ENCODE measurements at regions not wholly inside any gene's neighbourhood (a gene's known extent, or its start where the extent isn't known, plus 50 kb on each side); places are given as distances from the start of the nearest gene placed in this dataset.

DNA sequence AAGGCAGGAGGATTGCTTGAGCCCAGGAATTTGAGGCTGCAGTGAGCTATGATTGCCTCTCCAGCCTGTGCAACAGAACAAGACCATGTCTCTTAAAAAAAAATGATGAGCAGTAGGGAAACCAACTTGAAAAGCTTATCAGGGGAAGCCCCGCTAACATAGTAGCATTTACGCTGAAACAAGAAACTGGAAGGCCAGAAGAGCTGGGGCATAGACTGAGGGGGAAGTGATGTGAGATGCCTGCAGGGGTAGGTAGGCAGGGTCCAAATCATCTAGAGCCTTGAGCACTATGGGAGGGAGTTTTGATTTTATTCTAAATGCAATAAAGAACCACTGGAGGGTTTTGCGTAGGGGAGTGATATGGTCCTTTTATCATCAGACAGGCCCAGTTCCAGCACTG is 139.3 kb downstream of the CYB561 start:
- Histone ChIP-seq H3K27me3 (ENCODE audit: insufficient read depth) (no peaks in the 10 kb centered on the region), H3K36me3 (replicated peaks in 1 of 2; ENCODE audit: control insufficient read depth in 1 of 2, insufficient read depth in 2 of 2, low read length in 1 of 2) (peaks cover 2 to 20% of the 10 kb centered on the region in 2 experiments), H4K20me1 (ENCODE audit: insufficient read depth) (no peaks in the 10 kb centered on the region), H3K4me2 (no peak overlapping the region), H3F3A (replicated peaks; ENCODE audit: insufficient read depth) (peaks cover 11% of the 10 kb centered on the region), H3K9me3 (peaks cover 6% of the 10 kb centered on the region; the same call in 1 of the 2 replicates), H3K4me1 (ENCODE audit: control insufficient read depth in 1 of 2, insufficient read depth in 2 of 2, low read depth in 1 of 2, low read length in 1 of 2) (peaks cover 0 to 6% of the 10 kb centered on the region in 2 experiments; a peak in 2 of 4 replicates), H3K27ac (ENCODE audit: low read depth in 2 of 2, low read length in 1 of 2) (no peak overlapping the region), H2AFZ (ENCODE audit: low read depth) (no peak overlapping the region), H3K79me2 (ENCODE audit: insufficient read depth) (peaks cover 45% of the 10 kb centered on the region), H3K9ac (no peak overlapping the region), H3K9me2 (no peaks in the 10 kb centered on the region), H3K4me3 (ENCODE audit: low read depth in 2 of 2, low read length in 1 of 2) (no peak overlapping the region)
- DNase-seq, result no peak
- CTCF ChIA-PET, result interaction anchor here (1.1 kb wide), 2 partner anchors 10 to 305 kb away, joined by 3 to 6 read pairs; no protein-coding TSS in a partner anchor
- TF ChIP-seq SIN3A (IDR thresholded peaks at IDR 0.05; ENCODE audit: borderline replicate concordance, low read depth, low read length), result no peak
- no peak for TF ChIP-seq GABPA (IDR thresholded peaks at IDR 0.05; ENCODE audit: low read depth)
- no peak for TF ChIP-seq NFIC (IDR thresholded peaks at IDR 0.05; ENCODE audit: borderline replicate concordance)
- WGBS (ENCODE audit: low lambda C conversion rate), result 100% methylated on average over 3 of the region's 3 CpGs
- POLR2A ChIA-PET, result no interaction called here

- no peak overlapping the region for H2AFZ ChIP-seq (ENCODE audit: low read depth)
- peaks cover 38% of the 10 kb centered on the region for H3K79me2 ChIP-seq (ENCODE audit: insufficient read depth)
- no peak overlapping the region for H3K9ac ChIP-seq
- H3K4me2 ChIP-seq, result no peak overlapping the region
- WGBS (ENCODE audit: low lambda C conversion rate), result 98% methylated on average over 1 of the region's 1 CpG
- peaks cover 8% of the 10 kb centered on the region for H3F3A ChIP-seq (replicated peaks; ENCODE audit: insufficient read depth)
- peaks cover 0 to 6% of the 10 kb centered on the region in 2 experiments; a peak in 2 of 4 replicates for H3K4me1 ChIP-seq (ENCODE audit: control insufficient read depth in 1 of 2, insufficient read depth in 2 of 2, low read depth in 1 of 2, low read length in 1 of 2)
- no peaks in the 10 kb centered on the region for H3K9me2 ChIP-seq
- no peak overlapping the region for H3K27ac ChIP-seq (ENCODE audit: low read depth in 2 of 2, low read length in 1 of 2)
- H3K27me3 ChIP-seq (ENCODE audit: insufficient read depth), result no peaks in the 10 kb centered on the region
- ChIA-PET POLR2A (no interaction called here), CTCF (interaction anchor here (0.8 to 1.0 kb wide), 3 partner anchors 17 to 226 kb away, joined by 3 to 4 read pairs (median 3); no protein-coding TSS in a partner anchor)
- no peak overlapping the region for H3K4me3 ChIP-seq (ENCODE audit: low read depth in 2 of 2, low read length in 1 of 2)
- H4K20me1 ChIP-seq (ENCODE audit: insufficient read depth), result no peaks in the 10 kb centered on the region
- no peaks in the 10 kb centered on the region for H3K9me3 ChIP-seq
- H3K36me3 ChIP-seq (replicated peaks in 1 of 2; ENCODE audit: control insufficient read depth in 1 of 2, insufficient read depth in 2 of 2, low read length in 1 of 2), result peaks cover 2 to 12% of the 10 kb centered on the region in 2 experiments
- TF ChIP-seq ELF1 (IDR thresholded peaks at IDR 0.05), result no peak
- TF ChIP-seq, protein P1, sequence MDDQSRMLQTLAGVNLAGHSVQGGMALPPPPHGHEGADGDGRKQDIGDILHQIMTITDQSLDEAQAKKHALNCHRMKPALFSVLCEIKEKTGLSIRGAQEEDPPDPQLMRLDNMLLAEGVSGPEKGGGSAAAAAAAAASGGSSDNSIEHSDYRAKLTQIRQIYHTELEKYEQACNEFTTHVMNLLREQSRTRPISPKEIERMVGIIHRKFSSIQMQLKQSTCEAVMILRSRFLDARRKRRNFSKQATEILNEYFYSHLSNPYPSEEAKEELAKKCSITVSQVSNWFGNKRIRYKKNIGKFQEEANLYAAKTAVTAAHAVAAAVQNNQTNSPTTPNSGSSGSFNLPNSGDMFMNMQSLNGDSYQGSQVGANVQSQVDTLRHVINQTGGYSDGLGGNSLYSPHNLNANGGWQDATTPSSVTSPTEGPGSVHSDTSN (IDR thresholded peaks at IDR 0.05), result peak; percentile 38; the same call in 1 of the 2 replicates
- no peak for TF ChIP-seq RAD21 (IDR thresholded peaks at IDR 0.05; ENCODE audit: low read length)
- TF ChIP-seq USF1 (IDR thresholded peaks at IDR 0.05; ENCODE audit: borderline replicate concordance, low read depth), result no peak
- TF ChIP-seq FOXM1 (IDR thresholded peaks at IDR 0.05; ENCODE audit: low read depth), result no peak
- TF ChIP-seq RCOR1 (IDR thresholded peaks at IDR 0.05; ENCODE audit: low read length), result no peak
- no peak for DNase-seq
Observed at GRCh38 chr17:63308272-63308671, 137.8 kb downstream of the CYB561 start.

DNA sequence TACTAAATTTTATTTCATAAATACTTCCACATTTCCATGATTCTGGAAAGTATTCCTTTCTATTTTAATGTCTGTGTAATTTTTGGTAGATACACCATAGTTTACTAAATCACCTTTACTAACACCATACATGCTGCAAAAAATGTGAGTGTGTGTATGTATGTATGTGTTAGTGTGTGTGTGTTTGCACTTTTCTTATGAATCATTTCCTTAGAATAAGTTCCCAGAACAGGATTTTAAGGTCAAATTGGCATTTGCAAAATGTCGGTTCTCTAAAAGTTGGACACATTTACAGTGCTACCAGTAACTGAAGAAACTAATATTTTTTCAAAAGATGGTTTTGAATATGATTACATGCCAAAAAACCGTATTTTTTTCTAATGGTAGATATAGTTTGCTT is 137.1 kb downstream of the CYB561 start:
- WGBS (ENCODE audit: low lambda C conversion rate), result 71% methylated on average over 2 of the region's 2 CpGs
- DNase-seq, result no peak
- H3K4me1 ChIP-seq (ENCODE audit: control insufficient read depth in 1 of 2, insufficient read depth in 2 of 2, low read depth in 1 of 2, low read length in 1 of 2), result peaks cover 0 to 6% of the 10 kb centered on the region in 2 experiments; a peak in 2 of 4 replicates
- H3F3A ChIP-seq (replicated peaks; ENCODE audit: insufficient read depth), result peaks cover 8% of the 10 kb centered on the region
- TF ChIP-seq RXRA (IDR thresholded peaks at IDR 0.05; ENCODE audit: borderline replicate concordance, low read depth) (peak; percentile 22; the same call in 1 of the 2 replicates), YY1 (IDR thresholded peaks at IDR 0.05; ENCODE audit: low read depth) (0 out of 2 replicates have a peak, but pooled peaks have one; percentile 38), FOSL2 (IDR thresholded peaks at IDR 0.05; ENCODE audit: borderline replicate concordance, low read depth) (peak; percentile 9; the same call in 1 of the 2 replicates), TCF12 (IDR thresholded peaks at IDR 0.05) (peak; percentile 32), JUND (IDR thresholded peaks at IDR 0.05) (0 out of 2 replicates have a peak, but pooled peaks have one; percentile 25), EZH2phosphoT487 (IDR thresholded peaks at IDR 0.05; ENCODE audit: borderline replicate concordance, low read depth) (no peak), CHD2 (IDR thresholded peaks at IDR 0.05; ENCODE audit: low read length, partially characterized antibody) (no peak)
- ChIA-PET POLR2A (no interaction called here), CTCF (interaction anchor here (0.8 to 1.0 kb wide), 3 partner anchors 17 to 227 kb away, joined by 3 to 4 read pairs (median 3); no protein-coding TSS in a partner anchor)
- H3K4me2 ChIP-seq, result no peak overlapping the region
- no peaks in the 10 kb centered on the region for H3K9me2 ChIP-seq
- H3K27me3 ChIP-seq (ENCODE audit: insufficient read depth), result no peaks in the 10 kb centered on the region
- peaks cover 30% of the 10 kb centered on the region for H3K79me2 ChIP-seq (ENCODE audit: insufficient read depth)
- H3K27ac ChIP-seq (ENCODE audit: low read depth in 2 of 2, low read length in 1 of 2), result no peak overlapping the region
- H3K36me3 ChIP-seq (replicated peaks in 1 of 2; ENCODE audit: control insufficient read depth in 1 of 2, insufficient read depth in 2 of 2, low read length in 1 of 2), result peaks cover 3 to 11% of the 10 kb centered on the region in 2 experiments
- no peaks in the 10 kb centered on the region for H4K20me1 ChIP-seq (ENCODE audit: insufficient read depth)
- H3K9ac ChIP-seq, result no peak overlapping the region
- H3K4me3 ChIP-seq (ENCODE audit: low read depth in 2 of 2, low read length in 1 of 2), result no peak overlapping the region
- H3K9me3 ChIP-seq, result no peaks in the 10 kb centered on the region
- H2AFZ ChIP-seq (ENCODE audit: low read depth), result no peak overlapping the region
